Spleen (tissue), 11 donors: ENCODE measurements at regions not wholly inside any gene's neighbourhood (a gene's known extent, or its start where the extent isn't known, plus 50 kb on each side); places are given as distances from the start of the nearest gene placed in this dataset.

ENCODE experiments used
- DNase-seq: peaks from one replicate; pipeline ENCODE4 v3.0.0-alpha.2; 2020
- H3K27ac ChIP-seq, 8 donors: fragments of 200-600 bp; sonication (generic) in 7 of 8; 1 replicate in 4 of 8; 2 replicates in 4 of 8; pipeline versions ENCODE4 v1.5.0 to v1.8.0; 2016 to 2021; ENCODE audit warnings: inconsistent platforms in 4 of 8, mild to moderate bottlenecking in 4 of 8, moderate library complexity in 1 of 8
- H3K27me3 ChIP-seq, 7 donors: fragments of 200-600 bp; sonication (generic) in 6 of 7; replicated peaks in 1 of 7; 1 replicate in 4 of 7; 2 replicates in 3 of 7; pipeline versions ENCODE4 v1.5.0 to v1.8.0; 2016 to 2021; ENCODE audit warnings: inconsistent platforms in 3 of 7, mild to moderate bottlenecking in 1 of 7
- H3K36me3 ChIP-seq, 6 donors: fragments of 200-600 bp; sonication (generic) in 5 of 6; 1 replicate in 4 of 6; 2 replicates in 2 of 6; pipeline versions ENCODE4 v1.5.0 to v1.8.0; 2016 to 2021; ENCODE audit warnings: inconsistent platforms in 2 of 6
- H3K4me1 ChIP-seq, 6 donors: fragments of 200-600 bp; sonication (generic) in 5 of 6; 1 replicate in 3 of 6; 2 replicates in 3 of 6; pipeline versions ENCODE4 v1.5.0 to v1.8.0; 2016 to 2021; ENCODE audit warnings: inconsistent platforms in 3 of 6
- H3K4me3 ChIP-seq, 8 donors: fragments of 200-600 bp; sonication (generic) in 7 of 8; 1 replicate in 4 of 8; 2 replicates in 4 of 8; pipeline versions ENCODE4 v1.5.0 to v1.8.0; 2016 to 2021; ENCODE audit warnings: inconsistent platforms in 4 of 8, mild to moderate bottlenecking in 4 of 8, moderate library complexity in 2 of 8
- H3K9me3 ChIP-seq, 8 donors: fragments of 200-600 bp; sonication (generic) in 7 of 8; 1 replicate in 4 of 8; 2 replicates in 4 of 8; pipeline versions ENCODE4 v1.5.0 to v1.8.0; 2016 to 2021; ENCODE audit warnings: inconsistent platforms in 4 of 8
- CTCF ChIP-seq, 11 experiments: fragments of 200-600 bp in 7 of 11; fragments of 450-650 bp in 4 of 11; sonication (generic) in 4 of 11; IDR thresholded peaks in 8 of 11; conservative IDR thresholded peaks in 3 of 11; 1 replicate in 7 of 11; 2 replicates in 4 of 11; pipeline versions ENCODE4 v1.4.0 to v1.8.0; 2016 to 2021; ENCODE audit warnings: antibody characterized with exemption in 11 of 11, inconsistent platforms in 4 of 11, mild to moderate bottlenecking in 1 of 11
- POLR2A ChIP-seq, 3 donors: fragments of 450-650 bp; IDR thresholded peaks; one replicate each; pipeline ENCODE4 v1.5.1; 2017; ENCODE audit warnings: antibody characterized with exemption in 3 of 3, mild to moderate bottlenecking in 1 of 3
- POLR2AphosphoS5 ChIP-seq, 3 donors: sonication (generic); formaldehyde crosslinking; IDR thresholded peaks; one replicate each; pipeline ENCODE4 v1.5.1; 2017; ENCODE audit warnings: antibody characterized with exemption in 3 of 3
- WGBS, 5 donors: extraction: QIAGEN DNeasy Blood & Tissue Kit in 3 of 5; methylation state at CpG; one replicate each; pipeline versions ENCODE4 v1.1.5 to v1.1.7; 2013 to 2018; 5-methylcytosine and 5-hydroxymethylcytosine counted together
- intact Hi-C: fragments of 100-400 bp; cut with DNase I; formaldehyde crosslinking; loops from one replicate; pipeline ENCODE4 v1.15.0; 2023; ENCODE audit warnings: low total_unique reads
- donor health status: healthy with polysubstance abuse.
- donor health status: DM: no; HTN: no; CAD: no; lungs with moderate emphysema.
- donor health status: DM: no; HTN: no; CAD: no.
- donor health status: Bipolar disorder and iron deficiency.
- donor health status: healthy.
- donor health status: DM: no; HTN: no; CAD: no.
- donor health status: DM: yes; HTN: yes; CAD: no.

DNA sequence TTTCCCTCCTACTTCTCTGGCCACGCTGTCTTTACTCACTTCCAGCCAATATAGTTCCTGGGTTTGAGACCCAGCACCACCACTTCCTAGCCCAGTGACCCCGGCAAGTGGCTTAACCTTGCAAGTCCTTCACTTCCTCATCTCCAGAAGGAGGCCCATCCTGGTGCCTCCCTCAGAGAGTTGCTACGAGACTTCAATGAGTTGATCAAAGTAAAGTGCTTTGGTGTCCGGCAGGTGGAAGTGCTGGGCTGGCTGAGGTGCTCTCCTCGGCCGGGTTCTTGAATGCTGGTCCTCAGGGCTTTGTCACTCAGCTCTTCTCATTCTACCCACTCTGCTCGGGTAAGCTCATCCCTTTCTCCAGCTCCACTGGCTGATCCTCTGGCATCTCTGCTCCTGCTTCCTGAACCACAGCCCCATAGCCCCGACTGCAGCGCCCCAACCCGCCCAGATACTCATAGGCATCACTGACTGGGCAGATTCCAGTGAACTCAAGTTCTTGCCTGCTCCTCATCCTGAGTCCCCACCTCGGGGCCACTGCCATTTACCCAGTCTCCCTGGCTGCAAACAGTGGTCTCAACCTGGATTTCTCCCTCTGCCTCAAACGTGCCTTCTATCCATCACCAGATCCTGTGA lies 75.8 kb upstream of the WNT4 start:
- no peaks in the 10 kb centered on the region for H3K9me3 ChIP-seq
- WGBS, 5 donors, result 66 to 80% (median 72%) methylated on average over 12 of the region's 12 CpGs

GRCh38 chr1:22221233-22221780 lies 78.4 kb upstream of the WNT4 start:
- H3K4me1 ChIP-seq, result no peaks in the 10 kb centered on the region
- intact Hi-C loops, result no loop called here
- TF ChIP-seq POLR2AphosphoS5 (IDR thresholded peaks at IDR 0.05), result no peak
- TF ChIP-seq POLR2A (IDR thresholded peaks at IDR 0.05), result no peak
- TF ChIP-seq CTCF (IDR thresholded peaks at IDR 0.05 in 8 of 11, conservative IDR thresholded peaks at IDR 0.05 in 3 of 11), result no peak
- no peak overlapping the region for H3K27ac ChIP-seq
- H3K27me3 ChIP-seq, result peaks cover 0 to 36% (median 0%) of the 10 kb centered on the region in 7 donors
- no peaks in the 10 kb centered on the region for H3K36me3 ChIP-seq
- 78 to 93% (median 91%) methylated on average over 8 of the region's 8 CpGs for WGBS, 5 donors
- DNase-seq, result peak; percentile 35
- no peak overlapping the region for H3K4me3 ChIP-seq
- peaks cover 0 to 4% (median 0%) of the 10 kb centered on the region in 8 donors for H3K9me3 ChIP-seq

More for the DNA sequence above, 75.8 kb upstream of the WNT4 start:
- peak; percentile 53 for DNase-seq
- Histone ChIP-seq H3K27ac (no peak overlapping the region), H3K36me3 (no peaks in the 10 kb centered on the region), H3K4me1 (no peaks in the 10 kb centered on the region), H3K27me3 (peaks cover 0 to 43% (median 0%) of the 10 kb centered on the region in 7 donors), H3K4me3 (no peak overlapping the region)
- intact Hi-C loops, result no loop called here
- TF ChIP-seq POLR2A (IDR thresholded peaks at IDR 0.05) (no peak), POLR2AphosphoS5 (IDR thresholded peaks at IDR 0.05) (no peak), CTCF (IDR thresholded peaks at IDR 0.05 in 8 of 11, conservative IDR thresholded peaks at IDR 0.05 in 3 of 11) (no peak)

- TF ChIP-seq POLR2A (IDR thresholded peaks at IDR 0.05), result no peak
- no peak for TF ChIP-seq POLR2AphosphoS5 (IDR thresholded peaks at IDR 0.05)
- TF ChIP-seq CTCF (IDR thresholded peaks at IDR 0.05 in 8 of 11, conservative IDR thresholded peaks at IDR 0.05 in 3 of 11), result no peak
- Histone ChIP-seq H3K4me1 (no peaks in the 10 kb centered on the region), H3K9me3 (peaks cover 0 to 4% (median 0%) of the 10 kb centered on the region in 8 donors), H3K36me3 (no peaks in the 10 kb centered on the region), H3K27me3 (peaks cover 0 to 29% (median 0%) of the 10 kb centered on the region in 7 donors), H3K4me3 (no peak overlapping the region), H3K27ac (no peak overlapping the region)
- intact Hi-C loops, result no loop called here
- peak; percentile 17 for DNase-seq
- WGBS, 5 donors, result 77 to 84% (median 80%) methylated on average over 9 of the region's 9 CpGs
Observed at GRCh38 chr1:22222723-22223122, 79.8 kb upstream of the WNT4 start.

GRCh38 chr1:22223176-22223575 lies 80.3 kb upstream of the WNT4 start:
- no peaks in the 10 kb centered on the region for H3K36me3 ChIP-seq
- H3K4me1 ChIP-seq, result no peaks in the 10 kb centered on the region
- 81 to 90% (median 86%) methylated on average over 6 of the region's 6 CpGs for WGBS, 5 donors

More at GRCh38 chr1:22223176-22223575, 80.3 kb upstream of the WNT4 start:
- no peak overlapping the region for H3K27ac ChIP-seq
- DNase-seq, result peak; percentile 36
- no peak for TF ChIP-seq POLR2AphosphoS5 (IDR thresholded peaks at IDR 0.05)
- no peak for TF ChIP-seq POLR2A (IDR thresholded peaks at IDR 0.05)
- intact Hi-C loops, result no loop called here
- H3K27me3 ChIP-seq, result peaks cover 0 to 24% (median 0%) of the 10 kb centered on the region in 7 donors
- peaks cover 0 to 4% (median 0%) of the 10 kb centered on the region in 8 donors for H3K9me3 ChIP-seq
- no peak overlapping the region for H3K4me3 ChIP-seq
